ENCODE measurements at regions not wholly inside any gene's neighbourhood (a gene's known extent, or its start where the extent isn't known, plus 50 kb on each side); places are given as distances from the start of the nearest gene placed in this dataset.

DNA sequence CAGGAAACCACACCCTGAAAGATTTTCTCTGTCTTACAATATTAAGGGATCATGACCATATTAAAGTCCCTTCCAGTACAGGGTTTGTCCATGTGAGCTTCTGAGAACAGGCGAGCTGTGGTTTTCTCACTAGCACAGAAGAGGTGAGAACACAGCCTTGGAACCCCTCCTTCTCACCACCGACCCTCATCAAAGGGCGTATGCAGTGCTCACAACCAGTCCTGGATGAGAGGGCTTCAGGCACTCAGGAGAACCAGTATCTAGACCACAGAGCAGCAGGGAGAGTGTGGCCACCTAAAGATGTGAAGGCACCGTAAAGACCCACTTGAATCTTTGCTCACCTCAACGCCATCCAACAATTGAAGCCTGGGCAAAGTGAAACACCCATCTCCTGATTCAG lies 397.0 kb downstream of the ETS1 start:
- no peak for DNase-seq (ENCODE audit: low spot score)

GRCh38 chr11:128189823-128190222 lies 397.5 kb downstream of the ETS1 start:
- no peak for DNase-seq (ENCODE audit: low spot score)

- no peak for DNase-seq (ENCODE audit: low spot score)
Measured at GRCh38 chr11:128188346-128189004, 398.9 kb downstream of the ETS1 start.

- no peak for DNase-seq (ENCODE audit: low spot score)
Measured at GRCh38 chr11:128187835-128188234, 399.5 kb downstream of the ETS1 start.

GRCh38 chr11:128187377-128187776 lies 400.0 kb downstream of the ETS1 start:
- no peak for DNase-seq (ENCODE audit: low spot score)

GRCh38 chr11:128184981-128185380 lies 402.4 kb downstream of the ETS1 start:
- DNase-seq (ENCODE audit: low spot score), result no peak

DNA sequence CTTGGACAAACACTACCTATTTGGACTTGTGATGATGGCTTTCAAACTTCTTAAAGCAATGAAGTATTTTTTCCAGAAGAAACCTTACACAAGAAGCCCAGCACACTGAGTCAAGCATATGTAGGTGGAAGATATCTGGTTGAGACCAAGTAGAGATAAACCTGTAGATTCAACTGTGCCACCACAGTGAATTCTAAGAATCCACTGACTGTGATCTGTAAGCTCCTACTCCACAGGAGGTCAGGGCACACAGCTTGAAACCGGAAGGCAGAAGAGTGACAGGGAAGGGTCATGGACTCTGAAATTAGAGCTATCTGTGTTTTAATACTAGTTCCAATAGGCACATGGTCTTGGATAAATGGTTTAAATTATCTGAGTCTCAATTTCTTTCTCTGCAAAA lies 404.5 kb downstream of the ETS1 start:
- no peak for DNase-seq (ENCODE audit: low spot score)

DNA sequence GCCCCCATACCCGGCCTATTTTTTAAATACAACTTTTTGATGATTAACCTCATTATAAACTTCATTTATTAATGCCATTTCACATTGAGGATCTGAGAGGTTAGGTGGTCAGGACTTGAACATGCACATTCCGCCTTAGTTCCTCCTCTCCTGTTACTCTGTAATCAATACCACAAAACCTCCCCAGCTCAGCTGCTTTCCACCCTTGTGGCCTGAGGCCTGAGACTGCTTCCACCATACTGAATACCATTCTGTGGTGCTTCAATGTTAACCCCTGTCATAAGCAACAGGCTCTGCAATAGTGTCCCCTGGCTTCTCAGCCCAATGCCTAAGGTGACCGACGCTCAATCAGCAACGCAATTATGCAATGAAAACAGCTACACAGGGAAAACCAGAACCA lies 405.4 kb downstream of the ETS1 start:
- no peak for DNase-seq (ENCODE audit: low spot score)

DNA sequence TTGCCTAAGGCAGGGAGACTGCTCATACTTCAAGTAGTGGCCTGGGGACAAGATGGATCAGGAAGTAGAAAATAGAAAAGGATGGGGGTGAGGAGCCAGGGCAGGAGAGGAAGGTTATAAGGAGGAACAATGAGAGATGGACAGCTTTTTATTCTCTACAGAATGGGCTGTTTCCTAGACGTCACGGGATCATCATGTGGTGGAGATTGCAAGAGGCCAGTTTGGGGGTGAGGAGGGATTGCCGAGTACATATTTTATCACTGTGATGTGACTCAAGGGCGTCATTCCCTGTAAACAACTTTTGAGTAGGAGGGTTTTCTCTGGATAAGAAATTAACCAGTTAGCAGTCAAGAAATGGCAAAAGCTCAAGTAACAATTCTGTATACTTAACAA lies 406.3 kb downstream of the ETS1 start:
- DNase-seq (ENCODE audit: low spot score), result no peak

DNA sequence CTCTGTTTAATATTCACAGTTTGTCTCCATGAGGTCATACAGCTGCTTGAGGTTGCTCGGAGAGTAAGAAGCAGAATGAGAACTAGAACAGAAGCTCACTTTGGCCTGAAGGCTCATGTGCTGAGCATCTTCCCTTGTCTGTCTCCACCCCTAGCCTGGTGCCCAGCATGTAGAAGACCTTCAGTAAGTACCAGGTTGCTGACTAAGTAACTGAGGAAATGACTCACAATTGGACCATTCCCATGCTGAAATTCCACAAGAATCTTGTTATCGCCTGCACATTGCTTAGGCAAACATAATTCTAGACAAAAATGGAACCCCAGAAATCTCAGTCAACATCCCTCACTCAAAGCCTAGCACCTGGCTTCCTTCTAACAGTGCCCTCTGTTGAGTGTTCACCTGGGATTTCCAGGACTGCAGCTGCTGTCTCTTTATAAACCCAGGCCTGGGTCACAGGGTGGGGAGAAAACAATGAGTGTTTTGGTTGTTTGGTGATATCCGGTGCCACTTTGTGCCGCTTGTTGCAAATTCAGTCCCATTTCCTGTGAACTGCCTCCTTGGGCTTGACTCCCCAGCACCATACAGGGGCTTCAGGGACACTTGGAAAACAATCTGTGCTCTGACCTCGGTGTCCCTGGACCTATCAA lies 406.8 kb downstream of the ETS1 start:
- DNase-seq (ENCODE audit: low spot score), result peak; percentile 31

DNA sequence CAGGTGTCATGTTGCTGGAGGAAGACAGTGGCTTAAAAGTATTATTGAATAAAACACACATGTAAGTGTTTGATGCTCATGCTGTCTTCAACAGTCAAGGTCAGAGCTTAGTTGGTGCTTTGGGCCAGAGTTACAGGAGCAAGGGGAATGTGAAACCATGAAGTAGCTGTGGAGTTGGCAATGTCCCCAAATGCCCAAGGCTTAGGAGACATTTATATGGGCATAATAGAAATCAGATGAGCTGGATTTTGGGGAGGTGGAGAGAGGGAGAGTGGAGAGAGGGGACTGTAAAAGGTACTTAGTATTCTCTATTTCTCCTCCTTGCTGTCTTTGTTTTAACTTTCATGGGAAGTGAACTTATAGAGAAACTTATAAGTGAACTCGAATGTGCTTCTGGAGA lies 407.8 kb downstream of the ETS1 start:
- no peak for DNase-seq (ENCODE audit: low spot score)

DNA sequence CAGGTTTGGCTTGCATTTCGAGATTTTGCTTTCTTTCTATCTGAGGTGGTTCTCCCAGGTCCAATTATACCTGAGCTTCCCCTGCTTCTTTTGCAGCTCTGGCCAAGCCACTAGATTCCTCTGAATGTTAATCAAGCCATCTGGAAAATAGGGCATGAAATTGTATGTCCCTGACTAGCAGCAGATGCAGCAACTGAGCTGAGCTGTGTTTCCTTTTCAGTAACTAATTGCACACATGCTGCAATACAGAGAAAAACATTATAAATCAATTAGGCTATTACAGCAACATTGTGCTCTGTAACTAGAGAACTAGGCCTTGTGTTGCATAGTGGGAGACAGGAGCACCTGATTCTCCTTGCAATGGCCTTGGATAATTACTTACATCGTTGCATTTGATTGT lies 408.3 kb downstream of the ETS1 start:
- DNase-seq (ENCODE audit: low spot score), result no peak

- peak; percentile 25 for DNase-seq (ENCODE audit: low spot score)
Measured at GRCh38 chr11:128174465-128175291, 412.7 kb downstream of the ETS1 start.

- peak; percentile 74 for DNase-seq (ENCODE audit: low spot score)
Measured at GRCh38 chr11:128172046-128172878, 415.1 kb downstream of the ETS1 start.

DNA sequence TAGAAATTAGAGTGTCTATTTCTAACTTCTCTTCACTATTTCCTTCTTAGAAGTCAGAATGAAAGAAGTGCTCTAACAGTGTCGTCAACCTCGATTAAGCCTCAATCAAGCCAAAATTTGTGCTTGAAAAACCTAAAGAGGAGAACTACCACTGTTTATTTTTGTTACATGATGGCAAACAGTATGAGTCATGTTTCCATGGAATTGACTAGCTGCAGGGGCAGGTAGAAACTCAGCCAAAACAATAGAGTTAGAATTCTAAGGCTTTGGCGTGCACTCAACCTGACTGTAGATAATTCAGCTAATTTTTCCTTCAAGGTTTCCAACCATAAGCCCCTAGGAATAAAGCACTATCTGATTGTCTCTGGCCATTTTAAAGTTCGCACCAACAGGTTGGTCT lies 415.9 kb downstream of the ETS1 start:
- DNase-seq (ENCODE audit: low spot score), result peak; percentile 67

- no peak for DNase-seq (ENCODE audit: low spot score)
Measured at GRCh38 chr11:128165572-128165971, 421.8 kb downstream of the ETS1 start.

GRCh38 chr11:128164080-128164741 lies 423.1 kb downstream of the ETS1 start:
- no peak for DNase-seq (ENCODE audit: low spot score)

- DNase-seq (ENCODE audit: low spot score), result no peak
Measured at GRCh38 chr11:128161994-128162393, 425.4 kb downstream of the ETS1 start.

DNA sequence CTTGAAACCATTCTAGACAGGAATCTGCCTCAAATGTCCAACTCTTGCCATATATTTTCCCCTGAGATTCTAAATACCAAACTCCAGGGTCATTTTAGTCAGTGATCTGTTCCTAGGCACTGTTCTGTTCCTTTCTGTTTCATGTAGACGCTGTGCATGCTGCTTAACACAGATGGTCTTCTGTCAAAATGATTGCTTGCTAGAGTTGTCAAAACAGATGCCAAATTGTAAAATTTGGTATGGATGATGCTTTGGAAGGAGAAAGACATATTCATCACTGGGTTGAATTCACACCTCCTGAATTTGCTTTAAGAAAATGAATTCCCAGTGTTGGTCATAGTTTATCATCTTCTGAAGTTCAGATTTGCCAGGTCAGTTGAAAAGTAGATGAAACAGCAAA lies 425.9 kb downstream of the ETS1 start:
- DNase-seq (ENCODE audit: low spot score), result no peak

DNA sequence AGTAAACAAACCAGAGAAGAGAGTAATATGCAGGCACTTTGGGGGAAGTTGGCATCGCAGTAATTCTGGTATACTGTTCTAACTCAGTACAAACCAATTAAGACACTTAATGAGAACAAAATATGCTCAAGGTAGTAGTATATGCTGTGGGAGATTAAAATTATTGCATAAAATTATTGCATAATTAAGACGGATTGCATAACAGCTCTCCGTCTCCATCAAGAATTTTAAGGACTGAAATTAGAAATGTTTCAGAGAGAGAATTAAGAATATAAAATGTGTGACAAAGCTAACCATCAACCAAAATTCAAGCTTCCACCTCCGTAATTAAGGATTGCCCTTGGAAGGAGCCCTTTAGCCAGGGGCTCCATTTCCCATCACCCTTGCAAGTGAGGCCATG lies 428.5 kb downstream of the ETS1 start:
- DNase-seq (ENCODE audit: low spot score), result no peak
